CD1c-positive myeloid dendritic cell (primary cell): ENCODE measurements at regions not wholly inside any gene's neighbourhood (a gene's known extent, or its start where the extent isn't known, plus 50 kb on each side); places are given as distances from the start of the nearest gene placed in this dataset.
A peak's percentile ranks its signal among the peaks of the same experiment; 100 is the strongest.

Experiments used
- DNase-seq: peaks from one replicate; pipeline ENCODE4 v3.0.0-alpha.2; 2016; ENCODE audit errors: extremely low spot score

DNA sequence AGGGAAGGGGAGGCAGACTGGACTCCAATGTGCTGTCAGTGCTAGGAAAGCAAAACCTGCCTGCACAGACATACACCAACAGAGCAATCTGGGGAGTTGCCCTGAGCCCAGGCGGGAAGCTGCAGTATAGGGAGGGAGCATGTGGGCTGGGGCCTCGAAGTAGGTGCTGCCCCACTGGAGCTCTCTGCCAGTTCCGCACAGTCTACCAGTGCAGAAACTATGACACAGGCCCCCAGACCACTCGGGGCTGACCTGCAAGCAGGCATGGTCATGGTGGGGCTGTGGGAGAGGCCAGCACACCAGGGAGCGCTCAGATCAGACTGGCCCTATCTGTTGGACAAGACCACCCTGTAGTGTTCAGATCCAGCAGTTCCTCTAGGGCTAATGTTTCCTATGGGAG lies 344.1 kb upstream of the TRAM1L1 start:
- no peak for DNase-seq

DNA sequence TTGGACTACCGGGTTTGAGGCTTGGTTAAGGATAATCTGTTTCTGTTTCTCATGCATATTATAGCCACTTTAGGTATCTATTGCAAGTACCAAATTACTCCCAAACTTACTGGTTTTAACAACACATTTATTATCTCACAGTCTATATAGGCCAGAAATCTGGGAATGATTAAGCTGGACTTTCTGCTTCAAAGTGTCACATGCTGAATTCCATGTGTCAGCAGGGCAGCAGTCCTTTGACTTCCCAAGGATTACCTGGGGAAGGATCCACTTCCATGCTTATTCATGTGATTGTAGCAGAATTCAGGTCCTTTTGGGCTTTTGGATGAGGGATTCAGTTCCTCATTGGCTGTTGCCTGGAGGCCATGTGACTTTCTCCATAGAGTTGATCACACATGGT lies 349.0 kb upstream of the TRAM1L1 start:
- DNase-seq = no peak

- peak; percentile 12 for DNase-seq
Observed at GRCh38 chr4:117447925-117448324, 362.5 kb upstream of the TRAM1L1 start.

DNA sequence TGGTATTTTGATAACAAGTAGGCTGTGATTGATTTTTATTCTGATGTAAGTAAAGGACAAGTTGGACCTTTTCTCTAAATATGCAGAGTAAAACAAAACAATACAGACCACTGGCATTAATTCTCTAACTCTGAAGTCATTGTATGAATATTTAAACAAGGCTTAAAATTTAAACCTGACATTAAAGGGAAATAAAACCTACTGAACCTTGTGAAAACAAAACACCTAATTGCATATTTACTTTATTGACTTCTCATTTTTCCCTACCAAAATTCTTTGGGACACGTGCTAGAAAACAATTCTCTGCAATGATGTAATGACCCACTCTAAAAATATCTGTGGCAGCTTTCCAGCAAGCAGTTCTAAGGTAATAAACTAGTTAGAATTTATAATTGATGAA lies 369.7 kb upstream of the TRAM1L1 start:
- no peak for DNase-seq

DNA sequence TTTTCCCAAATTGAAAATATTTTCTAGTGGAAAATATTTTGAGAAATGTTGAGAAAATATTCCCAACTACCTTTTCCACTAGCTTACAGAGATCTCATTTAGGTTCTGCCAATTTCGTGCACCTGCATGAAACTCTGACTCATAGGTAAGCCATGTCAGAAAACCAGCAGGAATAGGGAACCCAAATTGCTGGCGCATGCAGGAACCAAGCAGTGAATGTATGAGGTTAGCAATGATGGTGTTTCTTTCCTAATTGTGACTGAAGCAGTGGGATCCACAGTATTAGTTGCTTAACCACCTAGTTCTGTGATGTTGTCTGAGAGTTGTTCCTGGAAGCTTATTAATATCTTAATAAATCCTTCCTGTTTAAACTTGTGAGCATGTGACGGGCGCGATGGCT lies 381.0 kb upstream of the TRAM1L1 start:
- no peak for DNase-seq

GRCh38 chr4:117467404-117467803 lies 382.0 kb upstream of the TRAM1L1 start:
- no peak for DNase-seq

- DNase-seq = no peak
Observed at GRCh38 chr4:117474987-117475386, 389.6 kb upstream of the TRAM1L1 start.

GRCh38 chr4:117477925-117478324 lies 392.5 kb upstream of the TRAM1L1 start:
- DNase-seq = no peak

DNA sequence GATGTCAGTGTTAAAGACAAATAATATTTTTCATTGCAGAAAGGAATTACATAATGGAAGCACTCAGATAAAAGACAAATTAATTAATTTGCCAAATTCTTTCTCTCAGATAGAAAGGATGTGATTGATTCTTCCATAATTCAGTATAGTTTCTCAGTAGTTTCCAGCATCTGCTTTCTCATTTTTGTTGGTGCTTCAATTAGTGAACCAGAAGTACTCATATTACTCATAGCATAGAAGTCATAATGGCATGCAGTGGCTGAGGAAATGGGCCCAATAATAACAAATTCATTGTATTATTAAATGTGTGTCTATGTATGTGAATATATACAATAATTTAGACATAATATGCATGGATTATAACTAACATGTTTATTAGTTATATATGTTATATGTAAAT lies 393.3 kb upstream of the TRAM1L1 start:
- no peak for DNase-seq

DNA sequence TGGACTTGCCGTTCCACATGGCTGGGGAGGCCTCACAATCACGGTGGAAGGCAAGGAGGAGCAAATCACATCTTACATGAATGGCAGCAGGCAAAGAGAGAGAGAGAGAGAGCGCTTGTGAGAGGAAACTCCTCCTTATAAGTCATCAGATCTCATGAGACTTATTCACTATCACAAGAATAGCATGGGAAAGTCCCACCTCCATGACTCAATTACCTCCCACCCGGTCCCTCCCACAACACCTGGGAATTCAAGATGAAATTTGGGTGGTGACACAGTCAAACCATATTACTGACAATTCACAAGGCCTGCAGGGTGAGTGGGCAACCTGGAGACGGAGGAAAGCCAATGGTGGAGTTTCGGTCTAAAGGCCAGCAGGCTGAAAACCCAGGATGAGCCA lies 394.3 kb upstream of the TRAM1L1 start:
- DNase-seq = no peak

DNA sequence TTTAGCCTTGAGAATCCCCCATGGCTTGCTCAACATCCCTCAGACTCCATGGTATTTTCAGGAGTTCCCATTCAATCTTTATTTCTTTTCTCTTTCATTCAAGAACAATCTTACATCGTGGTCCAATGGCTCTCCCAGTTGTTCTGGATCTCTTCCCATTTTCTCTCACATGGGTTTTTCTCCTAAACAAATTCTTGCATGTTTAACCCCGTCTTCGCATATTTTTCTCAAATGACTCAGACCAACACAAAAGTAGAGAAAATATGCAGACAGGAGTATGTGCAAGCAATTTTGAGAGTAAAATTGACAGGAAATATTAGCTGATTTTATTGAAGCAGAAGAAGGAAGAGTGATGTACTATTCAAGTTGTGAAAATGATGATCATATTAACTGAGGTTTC lies 396.4 kb upstream of the TRAM1L1 start:
- DNase-seq = no peak

GRCh38 chr4:117488692-117489091 lies 403.3 kb upstream of the TRAM1L1 start:
- no peak for DNase-seq

GRCh38 chr4:117489107-117489506 lies 403.7 kb upstream of the TRAM1L1 start:
- DNase-seq = no peak

GRCh38 chr4:117491516-117491915 lies 406.1 kb upstream of the TRAM1L1 start:
- no peak for DNase-seq

- DNase-seq = no peak
Observed at GRCh38 chr4:117495802-117496201, 410.4 kb upstream of the TRAM1L1 start.

DNA sequence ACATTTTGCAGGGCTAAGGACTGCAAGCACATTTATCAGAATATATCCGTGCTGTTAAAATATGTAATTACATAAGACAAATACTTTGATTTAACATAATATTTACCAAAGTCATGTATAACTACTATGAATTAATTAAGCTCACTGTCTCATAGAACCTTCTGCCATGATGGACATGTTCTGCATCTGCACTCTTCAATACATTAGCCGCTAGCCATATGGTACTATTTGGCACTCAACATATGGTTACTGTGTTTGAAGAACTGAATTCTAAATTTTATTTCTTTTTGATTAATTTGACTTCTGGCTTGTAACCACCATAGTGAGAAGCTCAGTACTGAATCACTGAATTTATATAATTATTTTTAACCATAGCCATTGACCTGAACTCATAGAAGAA lies 427.0 kb upstream of the TRAM1L1 start:
- DNase-seq = no peak

DNA sequence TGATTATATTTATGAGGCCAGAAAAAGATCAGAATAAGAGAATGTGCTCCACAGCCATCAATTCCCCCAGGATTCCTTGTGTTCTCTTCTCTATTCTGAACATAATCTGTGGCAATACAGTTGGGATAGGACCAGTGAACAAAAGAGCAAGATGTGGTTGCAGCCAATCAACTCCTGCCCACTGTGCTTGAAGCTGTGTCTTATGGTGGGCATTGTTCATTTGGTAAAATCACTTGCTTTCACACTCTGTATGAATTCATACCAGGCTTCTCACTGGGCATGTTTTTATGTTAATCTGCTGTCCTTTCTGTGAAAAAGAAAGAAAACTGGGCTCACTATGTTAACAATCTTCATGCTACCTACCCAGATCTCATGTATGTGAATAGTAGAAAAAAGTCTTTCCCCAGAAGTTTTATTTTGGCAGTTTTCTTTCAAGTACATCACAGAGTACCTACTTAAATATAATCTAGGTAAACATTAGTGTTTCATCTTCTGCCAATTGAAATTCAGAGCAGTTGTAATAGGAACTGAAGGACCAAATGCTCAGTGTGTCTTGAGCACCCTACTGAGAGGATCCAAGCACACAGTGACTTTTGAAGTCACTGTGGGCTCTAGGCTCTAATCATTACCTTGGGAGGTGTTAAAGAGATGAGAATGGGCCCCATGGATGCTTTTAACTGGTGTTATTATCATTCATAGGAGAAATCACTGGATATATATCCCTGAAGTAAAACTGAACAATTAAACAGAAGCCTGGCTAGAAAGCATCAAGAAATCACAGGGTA lies 429.2 kb upstream of the TRAM1L1 start:
- no peak for DNase-seq

DNA sequence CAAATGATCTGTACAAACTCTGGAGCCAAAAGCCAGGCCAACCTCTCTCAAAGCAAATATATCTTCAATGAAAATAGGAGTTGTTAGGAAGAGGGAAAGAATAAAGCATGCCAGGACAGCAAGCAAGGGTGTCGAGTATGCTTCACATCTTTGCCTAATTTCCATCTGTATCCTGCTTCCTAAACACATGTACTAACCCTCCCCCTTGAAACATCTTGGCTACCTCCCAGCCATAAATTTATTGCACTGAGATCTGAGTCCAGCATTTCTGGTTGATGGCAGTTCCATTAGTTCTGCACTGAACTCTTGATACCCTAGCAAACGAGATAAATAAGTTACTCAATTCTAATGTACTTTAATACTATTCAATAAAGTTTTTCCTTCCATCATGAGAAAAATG lies 430.5 kb upstream of the TRAM1L1 start:
- DNase-seq = no peak

DNA sequence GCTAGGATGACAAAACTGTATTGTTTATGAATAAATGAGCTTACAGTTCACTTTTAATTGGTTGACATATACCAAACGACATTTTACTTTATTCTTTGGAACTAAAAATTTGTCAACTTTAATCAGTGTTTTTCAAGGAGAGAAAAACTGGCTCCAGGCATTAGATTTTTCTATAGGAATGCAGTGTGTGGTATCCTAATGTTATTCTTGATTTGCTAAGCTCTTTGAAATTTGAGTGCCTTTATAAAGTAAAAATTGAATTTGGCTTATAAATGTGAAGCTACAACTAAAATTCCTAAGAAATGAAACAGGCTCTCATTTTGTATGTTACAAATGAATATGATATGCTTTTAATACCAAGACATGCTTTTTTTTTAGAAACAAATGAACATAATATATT lies 442.2 kb upstream of the TRAM1L1 start:
- DNase-seq = no peak

DNA sequence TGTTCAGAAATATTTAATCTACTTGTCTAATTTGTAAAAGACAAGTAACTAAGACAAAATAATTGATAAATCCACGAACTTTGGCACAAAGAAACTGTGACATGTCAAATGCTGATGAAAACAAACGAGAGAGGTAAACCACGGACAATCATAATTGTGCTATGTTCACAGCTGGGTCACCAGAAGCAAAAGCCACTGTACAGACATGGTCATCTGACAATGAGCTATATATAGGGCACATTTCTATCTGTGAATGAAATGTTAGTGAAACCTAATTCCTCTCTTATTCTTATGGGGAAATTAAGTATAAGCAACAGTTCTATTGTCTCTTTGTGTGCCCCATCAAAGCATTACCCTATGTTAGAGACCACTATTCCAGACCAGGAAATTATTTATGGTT lies 444.0 kb upstream of the TRAM1L1 start:
- no peak for DNase-seq

- DNase-seq = no peak
Observed at GRCh38 chr4:117533501-117533900, 448.1 kb upstream of the TRAM1L1 start.

GRCh38 chr4:117545039-117545438 lies 459.7 kb upstream of the TRAM1L1 start:
- DNase-seq = no peak

GRCh38 chr4:117549524-117549923 lies 464.1 kb upstream of the TRAM1L1 start:
- DNase-seq = no peak

- DNase-seq = no peak
Observed at GRCh38 chr4:117550085-117550484, 464.7 kb upstream of the TRAM1L1 start.
